ENCODE measurements at regions not wholly inside any gene's neighbourhood (a gene's known extent, or its start where the extent isn't known, plus 50 kb on each side); places are given as distances from the start of the nearest gene placed in this dataset.

DNA sequence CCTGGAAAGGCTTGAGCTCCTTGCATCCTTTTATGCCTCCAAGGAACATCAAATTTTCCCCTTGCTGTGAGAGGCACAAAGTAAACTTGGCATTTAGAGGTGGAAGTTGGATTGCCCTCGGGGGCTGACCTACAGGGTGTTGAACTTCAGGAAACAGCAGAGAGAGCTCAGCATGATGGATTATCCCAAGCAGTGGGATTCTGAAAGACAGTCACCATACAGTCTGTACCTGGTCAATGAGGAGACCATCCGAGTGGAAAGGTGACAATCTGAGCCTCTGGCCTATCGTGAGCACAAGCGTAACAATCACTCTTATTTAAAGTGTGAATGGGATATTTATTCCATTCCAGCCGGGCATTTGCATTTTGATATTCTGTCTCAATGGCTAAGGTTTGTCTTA is 105.6 kb upstream of the NECTIN3 start:
- TF ChIP-seq, protein P1, sequence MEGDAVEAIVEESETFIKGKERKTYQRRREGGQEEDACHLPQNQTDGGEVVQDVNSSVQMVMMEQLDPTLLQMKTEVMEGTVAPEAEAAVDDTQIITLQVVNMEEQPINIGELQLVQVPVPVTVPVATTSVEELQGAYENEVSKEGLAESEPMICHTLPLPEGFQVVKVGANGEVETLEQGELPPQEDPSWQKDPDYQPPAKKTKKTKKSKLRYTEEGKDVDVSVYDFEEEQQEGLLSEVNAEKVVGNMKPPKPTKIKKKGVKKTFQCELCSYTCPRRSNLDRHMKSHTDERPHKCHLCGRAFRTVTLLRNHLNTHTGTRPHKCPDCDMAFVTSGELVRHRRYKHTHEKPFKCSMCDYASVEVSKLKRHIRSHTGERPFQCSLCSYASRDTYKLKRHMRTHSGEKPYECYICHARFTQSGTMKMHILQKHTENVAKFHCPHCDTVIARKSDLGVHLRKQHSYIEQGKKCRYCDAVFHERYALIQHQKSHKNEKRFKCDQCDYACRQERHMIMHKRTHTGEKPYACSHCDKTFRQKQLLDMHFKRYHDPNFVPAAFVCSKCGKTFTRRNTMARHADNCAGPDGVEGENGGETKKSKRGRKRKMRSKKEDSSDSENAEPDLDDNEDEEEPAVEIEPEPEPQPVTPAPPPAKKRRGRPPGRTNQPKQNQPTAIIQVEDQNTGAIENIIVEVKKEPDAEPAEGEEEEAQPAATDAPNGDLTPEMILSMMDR (IDR thresholded peaks at IDR 0.05), result no peak
- TF ChIP-seq POLR2A (IDR thresholded peaks at IDR 0.05), result no peak

All from uterus (tissue), 2 donors.